ENCODE measurements at regions not wholly inside any gene's neighbourhood (a gene's known extent, or its start where the extent isn't known, plus 50 kb on each side); places are given as distances from the start of the nearest gene placed in this dataset.

- DNase-seq (ENCODE audit: low spot score): no peak
Measured at GRCh38 chr6:168211681-168212080, 107.9 kb downstream of the DACT2 start.

GRCh38 chr6:168210239-168211105 is 109.1 kb downstream of the DACT2 start:
- DNase-seq (ENCODE audit: low spot score): no peak

- DNase-seq (ENCODE audit: low spot score): no peak
Measured at GRCh38 chr6:168209420-168209819, 110.2 kb downstream of the DACT2 start.

- no peak for DNase-seq (ENCODE audit: low spot score)
Measured at GRCh38 chr6:168208854-168209253, 110.7 kb downstream of the DACT2 start.

- no peak for DNase-seq (ENCODE audit: low spot score)
Measured at GRCh38 chr6:168208402-168208801, 111.2 kb downstream of the DACT2 start.

- no peak for DNase-seq (ENCODE audit: low spot score)
Measured at GRCh38 chr6:168207421-168208175, 112.0 kb downstream of the DACT2 start.

GRCh38 chr6:168206661-168207274 is 112.8 kb downstream of the DACT2 start:
- no peak for DNase-seq (ENCODE audit: low spot score)

- no peak for DNase-seq (ENCODE audit: low spot score)
Measured at GRCh38 chr6:168206186-168206585, 113.4 kb downstream of the DACT2 start.

- DNase-seq (ENCODE audit: low spot score): no peak
Measured at GRCh38 chr6:168201799-168202198, 117.8 kb downstream of the DACT2 start.

- no peak for DNase-seq (ENCODE audit: low spot score)
Measured at GRCh38 chr6:168201383-168201782, 118.2 kb downstream of the DACT2 start.

GRCh38 chr6:168200571-168201134 is 118.9 kb downstream of the DACT2 start:
- DNase-seq (ENCODE audit: low spot score): no peak

- no peak for DNase-seq (ENCODE audit: low spot score)
Measured at GRCh38 chr6:168198302-168199180, 119.5 kb upstream of the FRMD1 start.

- DNase-seq (ENCODE audit: low spot score): no peak
Measured at GRCh38 chr6:168197636-168198301, 118.8 kb upstream of the FRMD1 start.

- DNase-seq (ENCODE audit: low spot score): no peak
Measured at GRCh38 chr6:168196881-168197635, 118.0 kb upstream of the FRMD1 start.

GRCh38 chr6:168196385-168196860 is 117.4 kb upstream of the FRMD1 start:
- DNase-seq (ENCODE audit: low spot score): no peak

- no peak for DNase-seq (ENCODE audit: low spot score)
Measured at GRCh38 chr6:168195712-168196111, 116.7 kb upstream of the FRMD1 start.

- DNase-seq (ENCODE audit: low spot score): no peak
Measured at GRCh38 chr6:168194732-168195567, 115.9 kb upstream of the FRMD1 start.

- no peak for DNase-seq (ENCODE audit: low spot score)
Measured at GRCh38 chr6:168193816-168194721, 115.1 kb upstream of the FRMD1 start.

All from hepatic stellate cell (primary cell).